ENCODE measurements at regions not wholly inside any gene's neighbourhood (a gene's known extent, or its start where the extent isn't known, plus 50 kb on each side); places are given as distances from the start of the nearest gene placed in this dataset.

DNA sequence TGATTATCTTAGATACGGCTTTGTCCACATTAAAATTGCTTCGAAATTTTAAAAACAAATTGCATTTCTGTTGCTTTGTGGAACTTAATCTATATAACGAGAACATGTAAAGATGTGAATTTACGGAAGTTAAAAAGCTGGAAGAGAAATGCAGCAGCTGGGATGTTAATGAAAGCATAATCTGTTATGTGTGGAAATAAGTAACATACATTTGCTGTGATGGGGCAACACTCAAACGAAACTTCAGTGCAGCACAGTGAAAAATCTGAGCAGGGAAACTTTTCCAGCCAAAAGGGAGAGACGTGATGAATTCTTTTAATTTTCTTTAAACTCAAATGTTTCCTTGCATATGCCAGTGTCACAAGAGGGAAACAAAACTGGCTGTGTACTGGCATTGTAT is 276.7 kb upstream of the LMCD1 start:
- TF ChIP-seq, protein P1, sequence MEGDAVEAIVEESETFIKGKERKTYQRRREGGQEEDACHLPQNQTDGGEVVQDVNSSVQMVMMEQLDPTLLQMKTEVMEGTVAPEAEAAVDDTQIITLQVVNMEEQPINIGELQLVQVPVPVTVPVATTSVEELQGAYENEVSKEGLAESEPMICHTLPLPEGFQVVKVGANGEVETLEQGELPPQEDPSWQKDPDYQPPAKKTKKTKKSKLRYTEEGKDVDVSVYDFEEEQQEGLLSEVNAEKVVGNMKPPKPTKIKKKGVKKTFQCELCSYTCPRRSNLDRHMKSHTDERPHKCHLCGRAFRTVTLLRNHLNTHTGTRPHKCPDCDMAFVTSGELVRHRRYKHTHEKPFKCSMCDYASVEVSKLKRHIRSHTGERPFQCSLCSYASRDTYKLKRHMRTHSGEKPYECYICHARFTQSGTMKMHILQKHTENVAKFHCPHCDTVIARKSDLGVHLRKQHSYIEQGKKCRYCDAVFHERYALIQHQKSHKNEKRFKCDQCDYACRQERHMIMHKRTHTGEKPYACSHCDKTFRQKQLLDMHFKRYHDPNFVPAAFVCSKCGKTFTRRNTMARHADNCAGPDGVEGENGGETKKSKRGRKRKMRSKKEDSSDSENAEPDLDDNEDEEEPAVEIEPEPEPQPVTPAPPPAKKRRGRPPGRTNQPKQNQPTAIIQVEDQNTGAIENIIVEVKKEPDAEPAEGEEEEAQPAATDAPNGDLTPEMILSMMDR (IDR thresholded peaks at IDR 0.05) = no peak
- TF ChIP-seq POLR2A (IDR thresholded peaks at IDR 0.05) (no peak), POLR2AphosphoS5 (IDR thresholded peaks at IDR 0.05) (no peak)
